HCT116 (cell line): ENCODE measurements at regions not wholly inside any gene's neighbourhood (a gene's known extent, or its start where the extent isn't known, plus 50 kb on each side); places are given as distances from the start of the nearest gene placed in this dataset.

Source experiments
- ATAC-seq: fragments of 200-7000 bp; cut with Tn5 transposase; 2 replicates; pipeline ENCODE4 v1.9.1; 2020; ENCODE audit warnings: mild to moderate bottlenecking, moderate library complexity
- BruUV-seq: library from RNA; stranded (reverse); fragments of 400-500 nt; replicated peaks from 2 replicates; lab custom pipeline; 2021; lab: Mats Ljungman, UMichigan
- CTCF ChIA-PET: fragments of 300-600 bp; sonication (Branson Sonifier 250); formaldehyde crosslinking; loops from one replicate; lab custom pipeline; 2021; ENCODE audit warnings: antibody characterized with exemption; lab: Charles Lee
- POLR2A ChIA-PET: fragments of 300-600, 350-600 bp; sonication (Branson Sonifier 250); formaldehyde crosslinking; loops from one replicate; lab custom pipeline; 2021; ENCODE audit warnings: antibody characterized with exemption; lab: Charles Lee
- RAD21 ChIA-PET, 2 experiments: fragments of 300-600 bp; sonication (Branson Sonifier 250); formaldehyde crosslinking; loops; one replicate each; lab custom pipeline; 2023; ENCODE audit warnings: low total read pairs in 2 of 2; ENCODE audit not compliant: uncharacterized antibody in 2 of 2, unreplicated experiment in 2 of 2, low non-redundant PET in 1 of 2; lab: Charles Lee
- DNase-seq: peaks from one replicate; pipeline ENCODE4 v3.0.0-alpha.2; 2010; ENCODE audit warnings: low read depth, low spot score
- H2AFZ ChIP-seq: fragments of 200-600 bp; shearing (Covaris generic), sonication (generic); 2 replicates; pipeline ENCODE4 v1.6.1; 2017; ENCODE audit warnings: low read depth, mixed run types, mixed read lengths, antibody characterized with exemption, low read length; ENCODE audit not compliant: poor library complexity, severe bottlenecking
- H3K27ac ChIP-seq: 2 replicates; pipeline ENCODE4 v1.5.1; 2012; ENCODE audit warnings: low read depth, low read length
- H3K27me3 ChIP-seq: fragments of 200-600 bp; sonication (generic); 2 replicates; pipeline ENCODE4 v1.6.1; 2016; ENCODE audit warnings: mixed run types, low read length, mixed read lengths; ENCODE audit not compliant: insufficient read depth
- H3K36me3 ChIP-seq, 2 experiments: fragments of 200-500 bp in 1 of 2; fragments of 200-600 bp in 1 of 2; sonication (Bioruptor generic) in 1 of 2; sonication (generic) in 1 of 2; 2 replicates each; pipeline versions ENCODE4 v1.5.1 to v1.6.1; 2014 to 2016; ENCODE audit warnings: low read length in 2 of 2, inconsistent platforms in 1 of 2, mixed read lengths in 1 of 2, mixed run types in 1 of 2; ENCODE audit not compliant: insufficient read depth in 2 of 2, control insufficient read depth in 1 of 2
- H3K4me1 ChIP-seq, 2 experiments: fragments of 200-600 bp in 1 of 2; sonication (generic) in 1 of 2; 2 replicates each; pipeline versions ENCODE4 v1.5.1 to v1.6.1; 2012 to 2017; ENCODE audit warnings: low read length in 2 of 2, inconsistent platforms in 1 of 2, mild to moderate bottlenecking in 1 of 2, mixed read lengths in 1 of 2, mixed run types in 1 of 2, moderate library complexity in 1 of 2; ENCODE audit not compliant: insufficient read depth in 2 of 2, control insufficient read depth in 1 of 2
- H3K4me2 ChIP-seq: fragments of 200-600 bp; sonication (generic); 2 replicates; pipeline ENCODE4 v1.6.1; 2017; ENCODE audit warnings: mixed run types, low read length, mixed read lengths
- H3K4me3 ChIP-seq, 2 experiments: fragments of 200-600 bp in 1 of 2; sonication (generic) in 1 of 2; replicated peaks in 1 of 2; 2 replicates each; pipeline ENCODE4 v1.5.1; 2011 to 2016; ENCODE audit warnings: low read length in 2 of 2, control low read depth in 1 of 2, low read depth in 1 of 2, mild to moderate bottlenecking in 1 of 2, mixed read lengths in 1 of 2, mixed run types in 1 of 2
- H3K79me2 ChIP-seq: fragments of 200-600 bp; sonication (generic); 2 replicates; pipeline ENCODE4 v1.6.1; 2017; ENCODE audit warnings: mild to moderate bottlenecking, mixed run types, low read length, moderate library complexity, mixed read lengths; ENCODE audit not compliant: insufficient read depth
- H3K9ac ChIP-seq: fragments of 200-600 bp; sonication (generic); 2 replicates; pipeline ENCODE4 v1.6.1; 2016; ENCODE audit warnings: low read length, mixed read lengths
- H3K9me2 ChIP-seq: fragments of 200-600 bp; sonication (generic), shearing (Covaris generic); 2 replicates; pipeline ENCODE4 v1.6.1; 2017; ENCODE audit warnings: mixed run types, mild to moderate bottlenecking, moderate library complexity; ENCODE audit not compliant: insufficient read depth
- H3K9me3 ChIP-seq, 2 experiments: fragments of 200-500 bp in 1 of 2; fragments of 200-600 bp in 1 of 2; sonication (Bioruptor generic) in 1 of 2; sonication (generic) in 1 of 2; 2 replicates each; pipeline ENCODE4 v1.6.1; 2014 to 2017; ENCODE audit warnings: low read length in 2 of 2, mixed read lengths in 2 of 2, inconsistent platforms in 1 of 2, low read depth in 1 of 2, mild to moderate bottlenecking in 1 of 2, mixed run types in 1 of 2, moderate library complexity in 1 of 2; ENCODE audit not compliant: control insufficient read depth in 1 of 2, insufficient read depth in 1 of 2
- H4K20me1 ChIP-seq: fragments of 200-600 bp; sonication (generic), shearing (Covaris generic); 2 replicates; pipeline ENCODE4 v1.6.1; 2017; ENCODE audit warnings: mixed run types, mild to moderate bottlenecking, moderate library complexity; ENCODE audit not compliant: insufficient read depth
- ATF3 ChIP-seq: IDR thresholded peaks from 2 replicates; pipeline ENCODE4 v1.6.1; 2012
- CTCF ChIP-seq, 3 experiments: fragments of 200-600 bp in 1 of 3; sonication (generic) in 1 of 3; IDR thresholded peaks in 2 of 3; conservative IDR thresholded peaks in 1 of 3; 2 replicates each; pipeline ENCODE4 v1.5.1; 2012 to 2017; ENCODE audit warnings: low read depth in 2 of 3, low read length in 2 of 3, antibody characterized with exemption in 1 of 3, borderline replicate concordance in 1 of 3, control low read depth in 1 of 3, mild to moderate bottlenecking in 1 of 3, mixed read lengths in 1 of 3, mixed run types in 1 of 3, moderate library complexity in 1 of 3; ENCODE audit not compliant: insufficient read depth in 1 of 3
- EGR1 ChIP-seq: IDR thresholded peaks from 2 replicates; pipeline ENCODE4 v1.6.1; 2012; ENCODE audit warnings: low read depth
- ELF1 ChIP-seq: IDR thresholded peaks from 2 replicates; pipeline ENCODE4 v1.6.1; 2012; ENCODE audit warnings: low read depth, borderline replicate concordance
- EZH2 ChIP-seq: fragments of 200-600 bp; sonication (generic); IDR thresholded peaks from 2 replicates; pipeline ENCODE4 v1.6.1; 2017; ENCODE audit warnings: antibody characterized with exemption, mixed run types
- EZH2phosphoT487 ChIP-seq: fragments of 200-600 bp; IDR thresholded peaks from 2 replicates; pipeline ENCODE4 v1.6.1; 2018; ENCODE audit warnings: antibody characterized with exemption, borderline replicate concordance
- FOSL1 ChIP-seq: IDR thresholded peaks from 2 replicates; pipeline ENCODE4 v1.6.1; 2012; ENCODE audit warnings: low read depth
- JUND ChIP-seq: IDR thresholded peaks from 2 replicates; pipeline ENCODE4 v1.6.1; 2012
- POLR2A ChIP-seq: IDR thresholded peaks from 2 replicates; pipeline ENCODE4 v1.7.0; 2011; ENCODE audit warnings: borderline replicate concordance; ENCODE audit not compliant: insufficient read depth, insufficient read length; ENCODE audit errors: extremely low read depth
- POLR2AphosphoS5 ChIP-seq: IDR thresholded peaks from 2 replicates; pipeline ENCODE4 v1.6.1; 2011; ENCODE audit warnings: mild to moderate bottlenecking, low read depth, low read length, moderate library complexity
- RAD21 ChIP-seq: IDR thresholded peaks from 2 replicates; pipeline ENCODE4 v1.6.1; 2012; ENCODE audit warnings: low read depth, mild to moderate bottlenecking
- SIN3A ChIP-seq: IDR thresholded peaks from 2 replicates; pipeline ENCODE4 v1.6.1; 2012; ENCODE audit warnings: low read depth
- SRF ChIP-seq: IDR thresholded peaks from 2 replicates; pipeline ENCODE4 v1.6.1; 2012; ENCODE audit warnings: low read depth
- TCF7L2 ChIP-seq: IDR thresholded peaks from 2 replicates; pipeline ENCODE4 v1.7.0; 2011; ENCODE audit warnings: borderline replicate concordance, inconsistent platforms; ENCODE audit not compliant: insufficient read depth, insufficient read length; ENCODE audit errors: extremely low read depth
- ZFX ChIP-seq: fragments of 450-650 bp; IDR thresholded peaks from 2 replicates; pipeline ENCODE4 v1.6.1; 2017
- ZNF274 ChIP-seq: fragments of 200-500 bp; sonication (Bioruptor generic); IDR thresholded peaks from 2 replicates; pipeline ENCODE4 v1.6.1; 2014; ENCODE audit warnings: mild to moderate bottlenecking, low read depth, low read length, inconsistent platforms
- intact Hi-C: fragments of 100-400 bp; cut with micrococcal nuclease; formaldehyde crosslinking; loops from 2 replicates; pipeline ENCODE4 v1.10.0; 2022
- TF ChIP-seq, protein P1 (sequence below): IDR thresholded peaks from 2 replicates; pipeline ENCODE4 v1.6.1; 2012; ENCODE audit warnings: low read depth
- TF ChIP-seq, protein P2 (sequence below): IDR thresholded peaks from 2 replicates; pipeline ENCODE4 v1.6.1; 2011; ENCODE audit warnings: mild to moderate bottlenecking, low read length, moderate library complexity; ENCODE audit not compliant: insufficient replicate concordance; ENCODE audit errors: extremely low read depth
- TF ChIP-seq, protein P3 (sequence below): IDR thresholded peaks from 2 replicates; pipeline ENCODE4 v1.6.1; 2012

- H3K9me3 ChIP-seq = peaks cover 3 to 41% of the 10 kb centered on the region in 2 experiments; a peak in 2 of 4 replicates
- H3K27me3 ChIP-seq = no peaks in the 10 kb centered on the region
- no peak overlapping the region for H3K27ac ChIP-seq
- POLR2A ChIA-PET = no interaction called here
- CTCF ChIA-PET = no interaction called here
- BruUV-seq = no TSS peak
- H3K36me3 ChIP-seq = no peaks in the 10 kb centered on the region
- ATAC-seq = no peak
- RAD21 ChIA-PET = no interaction called here
- no peak overlapping the region for H3K4me2 ChIP-seq
- no peaks in the 10 kb centered on the region for H3K79me2 ChIP-seq
- intact Hi-C loops = no loop called here
- no peaks in the 10 kb centered on the region for H3K9me2 ChIP-seq
- no peak for DNase-seq
- no peaks in the 10 kb centered on the region for H3K4me1 ChIP-seq
- no peak overlapping the region for H3K9ac ChIP-seq
- no peak overlapping the region for H3K4me3 ChIP-seq
- TF ChIP-seq, protein P1, sequence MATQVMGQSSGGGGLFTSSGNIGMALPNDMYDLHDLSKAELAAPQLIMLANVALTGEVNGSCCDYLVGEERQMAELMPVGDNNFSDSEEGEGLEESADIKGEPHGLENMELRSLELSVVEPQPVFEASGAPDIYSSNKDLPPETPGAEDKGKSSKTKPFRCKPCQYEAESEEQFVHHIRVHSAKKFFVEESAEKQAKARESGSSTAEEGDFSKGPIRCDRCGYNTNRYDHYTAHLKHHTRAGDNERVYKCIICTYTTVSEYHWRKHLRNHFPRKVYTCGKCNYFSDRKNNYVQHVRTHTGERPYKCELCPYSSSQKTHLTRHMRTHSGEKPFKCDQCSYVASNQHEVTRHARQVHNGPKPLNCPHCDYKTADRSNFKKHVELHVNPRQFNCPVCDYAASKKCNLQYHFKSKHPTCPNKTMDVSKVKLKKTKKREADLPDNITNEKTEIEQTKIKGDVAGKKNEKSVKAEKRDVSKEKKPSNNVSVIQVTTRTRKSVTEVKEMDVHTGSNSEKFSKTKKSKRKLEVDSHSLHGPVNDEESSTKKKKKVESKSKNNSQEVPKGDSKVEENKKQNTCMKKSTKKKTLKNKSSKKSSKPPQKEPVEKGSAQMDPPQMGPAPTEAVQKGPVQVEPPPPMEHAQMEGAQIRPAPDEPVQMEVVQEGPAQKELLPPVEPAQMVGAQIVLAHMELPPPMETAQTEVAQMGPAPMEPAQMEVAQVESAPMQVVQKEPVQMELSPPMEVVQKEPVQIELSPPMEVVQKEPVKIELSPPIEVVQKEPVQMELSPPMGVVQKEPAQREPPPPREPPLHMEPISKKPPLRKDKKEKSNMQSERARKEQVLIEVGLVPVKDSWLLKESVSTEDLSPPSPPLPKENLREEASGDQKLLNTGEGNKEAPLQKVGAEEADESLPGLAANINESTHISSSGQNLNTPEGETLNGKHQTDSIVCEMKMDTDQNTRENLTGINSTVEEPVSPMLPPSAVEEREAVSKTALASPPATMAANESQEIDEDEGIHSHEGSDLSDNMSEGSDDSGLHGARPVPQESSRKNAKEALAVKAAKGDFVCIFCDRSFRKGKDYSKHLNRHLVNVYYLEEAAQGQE = no peak
- no peak for TF ChIP-seq JUND
- no peak for TF ChIP-seq POLR2A
- no peak for TF ChIP-seq FOSL1
- TF ChIP-seq RAD21 = no peak
- no peak for TF ChIP-seq CTCF (IDR thresholded peaks at IDR 0.05 in 2 of 3, conservative IDR thresholded peaks at IDR 0.05 in 1 of 3; ENCODE audit: borderline replicate concordance in 1 of 3, insufficient read depth in 1 of 3, low read depth in 2 of 3, low read length in 2 of 3)
- no peak for TF ChIP-seq ELF1
- TF ChIP-seq SIN3A = no peak
- no peak for TF ChIP-seq TCF7L2
- TF ChIP-seq ZNF274 = no peak
- TF ChIP-seq ZFX = no peak
- TF ChIP-seq, protein P2, sequence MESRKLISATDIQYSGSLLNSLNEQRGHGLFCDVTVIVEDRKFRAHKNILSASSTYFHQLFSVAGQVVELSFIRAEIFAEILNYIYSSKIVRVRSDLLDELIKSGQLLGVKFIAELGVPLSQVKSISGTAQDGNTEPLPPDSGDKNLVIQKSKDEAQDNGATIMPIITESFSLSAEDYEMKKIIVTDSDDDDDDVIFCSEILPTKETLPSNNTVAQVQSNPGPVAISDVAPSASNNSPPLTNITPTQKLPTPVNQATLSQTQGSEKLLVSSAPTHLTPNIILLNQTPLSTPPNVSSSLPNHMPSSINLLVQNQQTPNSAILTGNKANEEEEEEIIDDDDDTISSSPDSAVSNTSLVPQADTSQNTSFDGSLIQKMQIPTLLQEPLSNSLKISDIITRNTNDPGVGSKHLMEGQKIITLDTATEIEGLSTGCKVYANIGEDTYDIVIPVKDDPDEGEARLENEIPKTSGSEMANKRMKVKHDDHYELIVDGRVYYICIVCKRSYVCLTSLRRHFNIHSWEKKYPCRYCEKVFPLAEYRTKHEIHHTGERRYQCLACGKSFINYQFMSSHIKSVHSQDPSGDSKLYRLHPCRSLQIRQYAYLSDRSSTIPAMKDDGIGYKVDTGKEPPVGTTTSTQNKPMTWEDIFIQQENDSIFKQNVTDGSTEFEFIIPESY = no peak
- no peak for TF ChIP-seq ATF3
- TF ChIP-seq EZH2phosphoT487 = no peak
- TF ChIP-seq EZH2 = no peak
- TF ChIP-seq EGR1 = no peak
- no peak for TF ChIP-seq SRF
- no peak for TF ChIP-seq POLR2AphosphoS5
- TF ChIP-seq, protein P3, sequence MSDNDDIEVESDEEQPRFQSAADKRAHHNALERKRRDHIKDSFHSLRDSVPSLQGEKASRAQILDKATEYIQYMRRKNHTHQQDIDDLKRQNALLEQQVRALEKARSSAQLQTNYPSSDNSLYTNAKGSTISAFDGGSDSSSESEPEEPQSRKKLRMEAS = no peak
- H2AFZ ChIP-seq = no peak overlapping the region
- H4K20me1 ChIP-seq = no peaks in the 10 kb centered on the region
These were observed 809.3 kb downstream of the UQCRFS1 start for GRCh38 chr19:28403690-28404089.
